ENCODE measurements at regions not wholly inside any gene's neighbourhood (a gene's known extent, or its start where the extent isn't known, plus 50 kb on each side); places are given as distances from the start of the nearest gene placed in this dataset.

GRCh38 chr11:121241343-121242211 is 51.0 kb upstream of the SC5D start:
- peak; percentile 78 for DNase-seq

Data from right hindlimb (tissue), 1 donor.